HG02623 (cell line): ENCODE measurements at regions not wholly inside any gene's neighbourhood (a gene's known extent, or its start where the extent isn't known, plus 50 kb on each side); places are given as distances from the start of the nearest gene placed in this dataset.
"Not testable (repeated sequence)": the region's sequence is repeated elsewhere in the genome, so short reads cannot be mapped to it uniquely, and the experiment has no call there.

Source experiments
- ATAC-seq: cut with Tn5 transposase; IDR thresholded peaks from one replicate; pipeline ENCODE4 v1.9.1; 2021; ENCODE audit warnings: moderate library complexity; ENCODE audit not compliant: unreplicated experiment

DNA sequence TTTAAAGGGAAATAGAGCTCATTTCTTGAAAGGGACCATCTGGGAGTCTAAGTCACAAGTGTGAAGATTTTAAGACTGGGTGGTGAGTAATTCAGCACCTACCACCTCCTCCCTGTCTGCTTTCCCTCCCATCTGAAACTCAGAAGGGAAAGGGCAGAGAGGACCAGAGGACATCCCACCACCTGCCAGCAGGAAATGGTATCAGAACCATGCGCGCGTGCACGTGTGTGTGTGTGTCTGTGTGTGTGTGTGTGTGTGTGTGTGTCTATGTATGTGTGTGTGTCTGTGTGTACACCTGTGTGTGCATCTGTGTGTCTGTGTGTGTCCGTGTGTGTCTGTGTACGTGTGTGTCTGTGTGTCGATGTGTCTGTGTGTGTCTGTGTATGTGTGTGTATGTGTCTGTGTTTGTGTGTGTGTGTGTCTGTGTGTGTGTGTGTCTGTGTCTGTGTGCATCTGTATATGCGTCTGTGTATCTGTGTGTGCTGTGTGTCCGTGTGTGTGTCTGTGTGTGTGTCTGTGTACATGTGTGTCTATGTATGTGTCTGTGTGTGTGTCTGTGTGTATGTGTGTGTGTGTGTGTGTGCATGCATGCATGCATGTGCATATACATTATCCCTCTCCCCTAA lies 76.8 kb downstream of the ZFP36L2 start:
- ATAC-seq = no peak

DNA sequence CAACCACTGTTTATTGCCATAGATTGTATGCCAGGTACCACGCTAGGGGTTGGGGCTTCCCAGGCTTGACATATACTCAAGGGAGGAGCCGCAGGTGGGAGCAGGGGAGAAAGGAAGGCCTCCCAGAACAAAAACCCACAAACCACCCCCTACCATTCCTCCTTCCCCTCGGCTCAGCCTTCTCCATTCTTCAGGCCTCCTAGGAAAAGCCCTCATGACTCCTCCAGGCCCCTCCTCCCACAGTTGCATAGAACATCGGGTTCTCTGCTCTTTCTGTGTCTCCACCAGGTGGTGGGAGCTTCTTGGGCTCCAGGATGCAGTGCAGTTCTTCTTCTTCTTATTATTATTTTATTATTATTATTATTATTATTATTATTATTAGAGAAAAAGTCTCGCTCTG lies 80.3 kb downstream of the ZFP36L2 start:
- no peak for ATAC-seq

DNA sequence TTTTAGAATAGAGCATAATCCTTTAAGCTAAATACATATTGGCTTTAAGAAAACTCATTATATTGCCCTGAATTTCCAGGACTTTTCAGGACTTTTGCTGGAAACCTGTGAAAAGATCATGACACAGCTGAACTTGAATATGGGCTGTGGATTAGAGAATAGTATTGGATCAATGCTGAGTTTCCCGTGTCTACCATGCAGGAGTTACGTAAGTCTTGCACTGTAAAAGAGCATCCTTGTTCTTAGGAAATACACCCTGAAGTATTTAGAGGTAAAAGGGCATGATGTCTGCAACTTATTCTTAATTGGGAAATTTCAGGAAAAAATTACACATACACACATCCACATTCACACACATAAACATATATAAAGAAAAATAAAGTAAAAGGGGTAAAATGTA lies 82.1 kb downstream of the ZFP36L2 start:
- no peak for ATAC-seq

- no peak for ATAC-seq
These were observed 82.7 kb downstream of the ZFP36L2 start for GRCh38 chr2:43143756-43144155.

- no peak for ATAC-seq
These were observed 83.4 kb downstream of the ZFP36L2 start for GRCh38 chr2:43142921-43143438.

- ATAC-seq = not testable (repeated sequence)
These were observed 84.7 kb downstream of the ZFP36L2 start for GRCh38 chr2:43141636-43142151.

- ATAC-seq = no peak
These were observed 86.3 kb downstream of the ZFP36L2 start for GRCh38 chr2:43139996-43140621.

- no peak for ATAC-seq
These were observed 86.9 kb downstream of the ZFP36L2 start for GRCh38 chr2:43139501-43139900.

DNA sequence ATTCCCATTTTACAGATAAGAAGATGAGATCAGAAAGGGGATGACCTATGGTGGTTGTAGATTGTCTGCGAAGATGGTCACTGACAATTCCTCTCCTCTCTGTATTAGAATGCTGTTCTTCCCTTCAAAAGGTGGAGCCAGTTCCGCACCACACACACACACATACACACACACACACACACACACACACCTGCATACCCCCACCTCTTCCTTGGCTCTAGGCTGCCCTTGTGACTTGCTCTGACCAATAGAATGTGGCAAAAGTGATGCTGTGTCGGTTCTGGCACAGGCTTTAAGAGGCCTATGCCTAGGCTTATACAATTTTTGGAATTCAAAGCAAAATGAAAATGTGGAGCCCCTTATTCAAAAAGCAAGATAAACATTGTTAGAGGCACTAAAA lies 88.0 kb downstream of the ZFP36L2 start:
- no peak for ATAC-seq

GRCh38 chr2:43136876-43137275 lies 89.5 kb downstream of the ZFP36L2 start:
- no peak for ATAC-seq

DNA sequence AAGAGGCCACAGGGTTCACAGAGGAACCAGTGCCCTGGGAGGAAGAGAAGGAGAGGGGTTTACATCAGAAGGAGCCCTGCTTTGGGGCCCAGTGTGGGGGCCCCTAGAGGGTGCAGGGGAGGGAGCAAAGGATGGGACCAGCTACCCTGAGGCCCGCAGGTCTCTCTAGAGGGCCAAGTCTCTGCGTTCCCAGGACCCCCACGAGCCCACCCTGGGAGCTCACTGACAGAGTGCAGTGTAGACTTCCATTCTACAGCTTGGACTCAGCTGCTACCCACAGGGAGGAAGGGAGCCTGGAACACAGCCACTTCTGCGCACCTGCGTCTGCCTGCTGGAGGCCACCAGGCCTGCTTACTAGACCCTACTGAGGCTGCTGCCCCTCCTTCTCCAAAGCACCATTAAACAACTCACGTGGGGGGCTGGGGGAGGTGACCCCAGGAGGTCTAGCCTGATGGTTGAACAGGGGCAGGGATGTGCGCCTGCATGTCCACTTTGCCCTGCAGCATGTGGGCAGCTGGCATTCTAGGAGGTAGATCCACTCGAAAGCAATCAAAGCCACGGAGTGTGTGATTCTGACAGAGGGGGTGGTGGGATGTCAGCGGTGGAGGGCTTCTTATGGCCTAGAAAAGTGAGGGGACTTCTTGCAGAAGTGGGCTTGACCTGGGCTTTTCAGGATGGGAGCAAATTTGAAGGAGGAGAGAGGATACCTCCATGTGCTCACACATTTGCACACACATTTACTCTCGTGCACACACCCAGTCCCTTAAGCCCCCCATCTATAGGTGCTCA lies 90.2 kb downstream of the ZFP36L2 start:
- ATAC-seq = no peak

- no peak for ATAC-seq
These were observed 90.8 kb downstream of the ZFP36L2 start for GRCh38 chr2:43135583-43135982.

DNA sequence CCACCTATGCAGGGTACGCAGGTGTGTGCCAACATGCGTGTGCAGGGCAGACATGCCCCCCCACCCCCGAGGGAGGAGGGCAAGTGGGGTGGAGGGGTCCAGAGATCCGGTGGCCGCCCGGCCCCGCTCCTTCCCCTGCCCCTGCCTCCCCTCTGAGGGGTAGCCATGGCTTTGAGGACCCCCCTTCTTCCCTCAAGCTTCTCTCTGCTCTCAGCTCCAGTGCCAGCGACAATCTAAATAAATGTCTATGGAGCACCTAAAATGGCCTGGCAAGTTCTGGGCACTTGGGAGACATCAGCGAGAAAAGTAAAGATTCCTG lies 91.9 kb downstream of the ZFP36L2 start:
- ATAC-seq = no peak

GRCh38 chr2:43133708-43134570 lies 92.5 kb downstream of the ZFP36L2 start:
- no peak for ATAC-seq

DNA sequence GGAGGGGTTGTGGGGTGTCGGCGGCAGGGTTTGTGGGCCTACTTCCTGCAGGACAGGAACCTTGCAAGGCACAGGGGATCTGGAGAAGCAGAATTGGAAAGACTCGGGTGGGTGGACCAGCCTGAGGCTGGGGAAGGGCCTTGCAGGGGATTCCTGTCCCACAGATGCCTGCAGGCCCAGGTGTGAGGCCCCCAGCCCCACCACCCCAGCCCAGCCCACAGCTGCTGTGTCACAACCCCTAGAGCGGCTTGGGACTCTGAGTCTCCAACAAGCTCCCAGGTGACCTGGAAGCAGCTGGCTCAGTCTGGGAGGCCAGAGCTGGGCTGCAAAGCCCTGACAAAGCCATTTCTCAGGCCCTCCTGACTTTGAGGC lies 93.1 kb downstream of the ZFP36L2 start:
- ATAC-seq = no peak

DNA sequence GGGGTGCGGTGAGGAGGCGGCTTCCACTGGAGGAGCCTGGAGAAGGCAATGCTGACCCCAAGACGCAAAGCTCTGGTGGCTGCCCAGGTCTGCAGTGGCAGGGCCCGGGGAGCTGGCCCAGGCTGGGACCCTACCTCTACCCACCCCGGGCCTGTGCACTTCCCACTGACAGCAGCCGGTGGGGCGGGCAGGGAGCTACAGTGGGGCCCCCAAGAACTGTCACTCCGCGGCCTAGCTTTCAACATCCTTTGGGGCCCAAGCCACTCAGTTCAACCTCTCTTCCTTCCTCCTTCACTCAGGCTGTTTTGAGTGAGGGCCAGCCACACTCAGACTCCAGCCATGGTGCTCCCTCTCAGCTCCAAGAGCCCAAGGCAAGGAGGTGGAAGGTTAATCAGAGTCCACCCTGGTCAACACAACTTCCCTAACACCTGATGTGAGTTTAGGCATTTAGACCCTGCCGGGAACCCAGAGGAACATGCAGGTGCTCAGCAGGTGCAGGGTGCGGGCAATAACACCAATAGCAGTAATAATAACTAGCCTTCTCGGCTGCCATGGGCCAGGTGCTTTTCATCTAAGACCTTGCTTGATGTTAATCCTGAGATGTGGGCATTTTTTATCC lies 93.6 kb downstream of the ZFP36L2 start:
- ATAC-seq = no peak

- no peak for ATAC-seq
These were observed 94.3 kb downstream of the ZFP36L2 start for GRCh38 chr2:43131890-43132682.

DNA sequence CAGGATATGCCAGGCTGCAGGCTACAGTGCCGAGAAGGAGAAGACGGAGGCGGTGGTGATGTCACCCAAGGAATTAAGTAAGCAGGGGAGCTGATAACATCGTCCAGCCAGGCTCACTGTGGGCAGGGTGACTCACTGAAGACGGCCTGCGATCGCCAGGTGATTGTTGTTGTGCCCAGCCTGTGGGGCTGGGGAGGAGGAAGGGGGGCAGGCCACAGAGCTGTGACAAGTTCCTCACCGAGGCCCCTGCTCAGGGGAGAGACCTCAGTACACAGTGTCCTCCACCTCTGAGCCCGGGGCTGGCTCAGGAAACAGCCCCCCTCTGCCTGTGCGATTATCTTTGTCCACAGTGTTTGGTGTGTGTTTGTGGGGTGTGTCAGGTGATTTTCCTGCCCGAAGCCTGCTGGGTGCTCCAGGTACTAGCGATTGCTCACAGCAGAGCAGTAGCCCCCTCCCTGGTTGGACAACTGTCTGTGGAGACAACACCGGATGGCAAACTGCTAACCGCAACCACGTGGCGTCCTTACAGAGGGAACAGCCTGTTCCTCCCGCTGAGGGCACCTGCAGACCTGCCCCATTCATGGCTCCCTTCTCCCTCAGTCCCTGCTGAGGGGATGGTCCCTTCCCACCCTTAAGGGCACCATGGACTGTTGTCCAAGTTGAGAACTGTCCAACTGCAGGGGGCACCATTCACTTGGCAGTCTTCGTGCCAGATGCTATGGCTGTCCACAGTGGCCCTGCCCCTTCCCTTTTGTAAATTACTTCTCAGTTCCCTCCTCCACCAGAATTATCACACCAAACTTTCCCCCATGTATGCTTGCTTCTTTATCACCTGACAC lies 95.1 kb downstream of the ZFP36L2 start:
- ATAC-seq = no peak

GRCh38 chr2:43130548-43130875 lies 95.9 kb downstream of the ZFP36L2 start:
- no peak for ATAC-seq
